ENCODE measurements at regions not wholly inside any gene's neighbourhood (a gene's known extent, or its start where the extent isn't known, plus 50 kb on each side); places are given as distances from the start of the nearest gene placed in this dataset.
"Not testable (repeated sequence)": the region's sequence is repeated elsewhere in the genome, so short reads cannot be mapped to it uniquely, and the experiment has no call there.

GRCh38 chr6:121770943-121771342, 335.5 kb downstream of the GJA1 start:
- DNase-seq = no peak

GRCh38 chr6:121771937-121772720, 336.7 kb downstream of the GJA1 start:
- DNase-seq = no peak

- DNase-seq = no peak
These were observed 340.6 kb downstream of the GJA1 start for GRCh38 chr6:121776054-121776453.

- DNase-seq = no peak
These were observed 345.2 kb downstream of the GJA1 start for GRCh38 chr6:121780325-121781321.

DNA sequence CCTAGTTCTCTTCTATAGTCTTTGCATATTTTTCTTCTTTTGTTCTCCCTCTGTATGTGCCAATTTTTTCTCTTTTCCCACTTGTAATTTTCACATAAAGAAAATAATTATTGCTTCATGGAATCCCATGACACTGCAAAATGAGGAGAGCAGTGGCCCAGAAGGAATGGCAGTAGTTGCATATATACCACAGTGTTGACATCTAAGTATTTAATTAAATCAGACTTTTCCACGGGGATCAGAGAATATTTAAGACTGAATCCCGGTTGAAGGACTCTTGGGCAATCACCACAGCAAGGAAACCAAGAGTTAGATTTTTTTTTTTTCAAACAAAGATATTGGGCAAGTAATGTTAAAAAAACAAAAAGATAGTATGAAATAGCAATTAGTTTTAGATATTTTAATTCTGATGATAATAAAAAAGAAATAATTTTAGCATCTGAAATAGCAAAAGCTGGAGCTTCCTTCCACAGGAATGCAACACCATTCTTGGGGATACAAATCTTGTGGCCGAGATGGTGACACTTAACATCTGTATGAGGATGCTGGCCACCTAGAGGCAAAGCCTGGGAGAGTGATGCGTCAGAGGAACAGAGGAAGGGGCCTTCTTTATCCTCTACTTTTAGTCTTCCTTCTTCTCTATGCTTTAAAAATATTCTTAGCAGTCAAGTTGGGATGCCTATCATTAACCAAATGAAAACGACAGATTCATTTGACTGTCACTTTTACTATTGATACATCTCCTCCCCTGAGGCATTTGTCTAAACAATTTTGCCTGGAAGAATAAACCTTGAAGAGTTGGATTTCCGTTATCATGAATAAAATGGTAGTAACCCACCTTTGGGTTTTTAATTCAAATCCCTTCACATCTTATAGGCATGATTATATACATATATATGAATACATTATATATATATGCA, 356.2 kb downstream of the GJA1 start:
- DNase-seq = no peak

GRCh38 chr6:121794630-121795029, 359.2 kb downstream of the GJA1 start:
- DNase-seq = no peak

DNA sequence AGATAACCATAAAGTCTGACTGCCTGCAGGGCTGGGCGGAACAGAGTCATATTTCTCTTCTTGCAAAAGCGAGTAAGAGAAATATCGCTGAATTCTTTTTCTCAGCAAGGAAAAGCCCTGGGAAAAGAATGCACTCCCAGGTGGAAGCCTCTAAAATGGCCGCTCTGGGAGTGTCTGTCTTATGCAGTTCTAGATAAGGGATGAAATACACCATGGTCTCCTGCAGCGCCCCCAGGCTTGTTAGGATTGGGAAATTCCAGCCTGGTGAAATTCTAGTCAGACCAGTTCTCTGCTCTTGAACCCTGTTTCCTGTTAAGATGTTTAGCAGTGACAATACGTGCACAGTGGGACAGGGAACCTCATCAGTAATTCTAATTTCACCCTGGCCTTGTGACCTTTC, 362.2 kb downstream of the GJA1 start:
- DNase-seq = not testable (repeated sequence)

GRCh38 chr6:121798126-121798525, 362.7 kb downstream of the GJA1 start:
- not testable (repeated sequence) for DNase-seq

GRCh38 chr6:121799574-121799973, 364.1 kb downstream of the GJA1 start:
- no peak for DNase-seq

DNA sequence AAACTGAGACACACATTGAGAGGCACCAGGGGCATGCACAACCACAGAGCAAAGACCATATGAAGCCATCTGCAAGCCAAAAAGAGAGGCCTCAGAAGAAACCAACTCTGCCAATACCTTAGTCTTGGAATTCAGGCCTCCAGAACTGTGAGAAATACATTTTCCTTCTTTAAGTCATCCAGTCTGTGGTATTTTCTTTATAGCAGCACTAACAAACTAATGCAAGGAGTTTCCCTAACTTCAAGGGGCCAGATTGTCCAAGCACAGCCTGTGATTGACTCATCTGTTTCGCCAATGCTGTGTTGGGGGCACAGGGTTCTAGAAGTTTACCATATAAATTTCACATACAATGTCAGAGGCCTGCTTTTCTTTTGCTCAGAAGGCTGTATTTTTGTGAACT, 364.6 kb downstream of the GJA1 start:
- no peak for DNase-seq

- no peak for DNase-seq
These were observed 370.7 kb downstream of the GJA1 start for GRCh38 chr6:121806116-121806515.

DNA sequence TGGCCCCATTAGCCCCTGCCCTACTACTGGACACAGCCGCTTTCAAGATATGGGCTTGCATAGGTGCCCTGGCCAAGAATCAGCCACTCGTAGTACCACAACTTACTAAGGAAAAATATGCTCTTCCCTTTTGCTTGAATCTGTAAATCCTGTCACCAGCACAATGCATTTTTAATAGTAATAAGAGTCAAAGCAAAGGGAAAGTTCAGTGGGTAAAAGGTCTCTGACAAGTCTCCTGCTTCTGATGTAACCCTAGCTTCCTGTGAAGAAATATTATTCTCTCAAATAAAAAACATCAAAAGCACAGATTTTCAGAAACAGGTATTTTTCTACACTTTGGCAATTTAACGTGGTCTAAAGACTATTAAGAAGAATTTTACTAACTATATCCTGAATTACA, 373.8 kb downstream of the GJA1 start:
- no peak for DNase-seq

GRCh38 chr6:121810158-121811032, 374.9 kb downstream of the GJA1 start:
- DNase-seq = no peak

DNA sequence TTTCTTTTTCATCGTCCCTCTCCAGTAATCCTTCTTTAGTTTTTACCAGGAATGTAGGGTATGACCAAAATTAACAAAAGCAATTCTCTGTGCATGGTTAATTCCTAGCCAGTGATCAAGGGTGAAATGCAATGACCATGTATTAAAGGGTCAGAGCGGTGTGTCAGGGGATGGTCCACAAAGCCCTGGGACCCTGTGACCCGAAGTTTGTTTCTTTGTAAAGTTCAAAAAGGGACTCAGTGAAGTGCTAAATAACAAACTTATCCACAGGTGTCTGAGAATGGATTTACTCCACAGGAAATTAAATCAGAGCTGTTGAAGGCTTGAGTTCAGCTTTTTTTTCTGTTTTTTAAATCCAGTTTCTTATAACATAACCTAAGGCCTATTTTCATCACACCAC, 375.7 kb downstream of the GJA1 start:
- no peak for DNase-seq

DNA sequence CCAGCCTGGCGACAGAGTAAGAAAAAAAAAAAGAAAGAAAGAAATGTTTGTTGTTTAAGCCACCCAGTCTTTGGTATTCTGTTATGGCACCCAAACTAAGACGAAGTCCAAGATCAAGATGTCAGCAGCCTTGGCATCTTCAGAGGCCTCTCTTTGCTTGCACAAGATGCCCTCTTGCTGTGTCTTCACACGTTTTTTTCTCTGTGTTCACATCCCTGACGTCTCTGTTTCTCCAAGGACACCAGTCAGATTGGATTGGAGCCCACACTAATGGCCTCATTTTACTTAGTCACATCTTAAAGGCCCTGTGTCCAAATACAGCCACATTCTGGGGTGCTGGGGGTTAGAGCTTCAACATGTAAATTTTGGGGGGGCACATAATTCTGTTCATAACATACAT, 380.9 kb downstream of the GJA1 start:
- DNase-seq = no peak

- no peak for DNase-seq
These were observed 381.6 kb downstream of the GJA1 start for GRCh38 chr6:121816906-121817540.

DNA sequence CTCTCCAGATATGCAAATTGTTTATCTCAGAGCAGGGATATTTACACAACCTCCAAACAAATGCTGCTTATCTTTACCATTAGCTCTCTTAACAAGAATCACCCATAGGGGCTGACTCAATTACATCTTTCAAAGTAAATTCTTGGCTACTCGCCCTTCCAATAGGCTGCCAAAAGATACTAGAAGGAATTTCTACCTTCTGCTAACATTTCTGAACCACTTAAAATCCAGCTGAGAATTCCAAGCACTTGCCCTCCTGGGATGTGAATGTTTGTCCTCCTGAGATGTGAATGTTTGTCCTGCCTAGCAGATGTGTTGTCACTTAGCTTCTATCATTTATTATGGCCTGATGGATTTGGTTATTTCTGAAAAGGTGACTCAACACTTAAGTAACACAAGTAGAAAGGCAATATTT, 388.0 kb downstream of the GJA1 start:
- DNase-seq = no peak

DNA sequence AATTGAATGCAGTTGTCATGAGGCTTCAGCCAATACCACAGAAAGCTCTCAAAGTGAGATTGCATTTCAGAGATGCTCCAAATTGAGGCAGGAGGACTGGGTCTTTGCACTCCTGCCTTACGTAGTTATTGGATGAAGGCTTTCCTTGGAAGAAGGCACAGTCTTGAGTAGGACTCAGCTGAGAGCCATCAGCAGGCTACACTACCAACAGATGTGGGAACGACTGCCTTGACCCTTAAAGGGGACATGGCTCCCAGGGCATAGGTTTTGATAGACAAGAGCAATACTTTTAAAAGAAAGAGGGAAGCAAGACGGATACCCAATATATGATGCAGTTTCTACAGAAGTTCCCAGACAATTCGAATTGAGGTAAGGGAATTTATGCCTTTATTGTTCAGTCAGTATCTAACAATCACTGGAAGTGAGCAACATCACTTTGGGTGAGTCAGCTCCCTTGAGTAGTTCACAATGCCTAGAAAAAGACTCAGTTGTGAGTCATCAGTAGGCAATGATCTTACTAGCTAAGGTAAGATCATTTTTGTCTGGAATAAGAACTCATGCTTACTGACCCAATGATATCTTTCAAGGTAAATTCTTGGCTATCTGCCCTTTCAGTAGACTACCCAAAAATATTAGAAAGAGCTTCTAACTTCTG, 390.8 kb downstream of the GJA1 start:
- DNase-seq = no peak

DNA sequence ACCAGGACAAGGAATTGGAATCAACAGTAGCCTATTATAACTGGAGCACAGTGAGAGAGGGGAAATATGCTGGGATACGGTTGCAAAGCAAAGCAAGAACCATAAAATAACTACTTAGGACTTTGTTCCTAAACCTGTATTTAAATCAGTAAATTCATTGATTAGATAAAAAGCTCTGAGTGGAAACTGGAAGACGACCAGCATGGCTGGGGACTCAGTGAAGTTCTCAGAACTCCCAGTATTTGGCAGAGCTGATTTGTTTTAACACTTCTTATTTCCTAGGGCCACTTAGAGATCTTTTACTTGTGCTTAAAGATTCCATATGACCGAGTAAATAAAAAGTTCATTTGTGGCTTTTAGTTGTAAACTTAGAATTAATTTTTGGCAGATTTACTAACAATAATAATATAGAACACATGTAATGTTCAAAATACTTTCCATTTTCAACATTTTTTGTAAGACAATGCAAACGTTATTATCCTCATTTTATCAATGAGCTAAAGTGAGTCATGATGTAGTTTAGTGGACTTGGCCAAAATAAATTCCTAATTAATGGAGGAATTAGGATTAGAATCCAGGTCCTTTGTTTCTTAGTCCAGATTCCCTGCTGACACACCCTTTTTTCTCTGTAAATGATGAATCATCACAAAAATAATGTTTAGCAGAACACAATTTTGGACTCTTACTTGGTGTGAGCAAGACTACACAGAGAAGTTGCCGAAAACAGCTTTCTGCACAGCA, 392.9 kb downstream of the GJA1 start:
- DNase-seq = no peak

GRCh38 chr6:121830736-121831135, 395.3 kb downstream of the GJA1 start:
- DNase-seq = no peak

Measured in DMS 273 treated with DMSO at 0.1 percent for 48 hours (cell line).